Calu3 (cell line): ENCODE measurements at regions not wholly inside any gene's neighbourhood (a gene's known extent, or its start where the extent isn't known, plus 50 kb on each side); places are given as distances from the start of the nearest gene placed in this dataset.
"Not testable (repeated sequence)": the region's sequence is repeated elsewhere in the genome, so short reads cannot be mapped to it uniquely, and the experiment has no call there.

Experiments used
- BruUV-seq: library from RNA; stranded (reverse); fragments of 400-500 nt; replicated peaks from 2 replicates; lab custom pipeline; 2021; lab: Mats Ljungman, UMichigan
- CTCF ChIA-PET: fragments of 300-600 bp; sonication (Branson Sonifier 250); formaldehyde crosslinking; loops from one replicate; lab custom pipeline; 2022; ENCODE audit warnings: antibody characterized with exemption; lab: Charles Lee
- DNase-seq: peaks from one replicate; pipeline ENCODE4 v3.0.0; 2022
- H3K27ac Mint-ChIP-seq: one replicate; pipeline ENCODE4 v1.8.0; 2022; ENCODE audit warnings: mixed read lengths; ENCODE audit not compliant: unreplicated experiment
- H3K27me3 Mint-ChIP-seq: one replicate; pipeline ENCODE4 v1.8.0; 2022; ENCODE audit warnings: mixed read lengths; ENCODE audit not compliant: unreplicated experiment
- H3K36me3 Mint-ChIP-seq: one replicate; pipeline ENCODE4 v1.8.0; 2022; ENCODE audit warnings: mild to moderate bottlenecking, moderate library complexity, mixed read lengths; ENCODE audit not compliant: insufficient read depth, unreplicated experiment
- H3K4me1 Mint-ChIP-seq: one replicate; pipeline ENCODE4 v1.8.0; 2022; ENCODE audit warnings: mild to moderate bottlenecking, low read depth, mixed read lengths; ENCODE audit not compliant: unreplicated experiment
- H3K4me3 Mint-ChIP-seq: one replicate; pipeline ENCODE4 v1.8.0; 2022; ENCODE audit warnings: mild to moderate bottlenecking, low read depth, moderate library complexity, mixed read lengths; ENCODE audit not compliant: unreplicated experiment
- H3K9me3 Mint-ChIP-seq: one replicate; pipeline ENCODE4 v1.8.0; 2022; ENCODE audit warnings: low read depth, mixed read lengths; ENCODE audit not compliant: unreplicated experiment
- intact Hi-C: fragments of 100-400 bp; cut with micrococcal nuclease; formaldehyde crosslinking; loops from one replicate; pipeline ENCODE4 v1.10.0; 2022; ENCODE audit not compliant: unreplicated experiment
- TF ChIP-seq, protein P1 (sequence below): fragments of 200-600 bp; IDR thresholded peaks from one replicate; pipeline ENCODE4 v1.8.0; 2022; ENCODE audit warnings: antibody characterized with exemption; ENCODE audit not compliant: unreplicated experiment

- CTCF ChIA-PET, result no interaction called here
- intact Hi-C loops, result no loop called here
- TF ChIP-seq, protein P1, sequence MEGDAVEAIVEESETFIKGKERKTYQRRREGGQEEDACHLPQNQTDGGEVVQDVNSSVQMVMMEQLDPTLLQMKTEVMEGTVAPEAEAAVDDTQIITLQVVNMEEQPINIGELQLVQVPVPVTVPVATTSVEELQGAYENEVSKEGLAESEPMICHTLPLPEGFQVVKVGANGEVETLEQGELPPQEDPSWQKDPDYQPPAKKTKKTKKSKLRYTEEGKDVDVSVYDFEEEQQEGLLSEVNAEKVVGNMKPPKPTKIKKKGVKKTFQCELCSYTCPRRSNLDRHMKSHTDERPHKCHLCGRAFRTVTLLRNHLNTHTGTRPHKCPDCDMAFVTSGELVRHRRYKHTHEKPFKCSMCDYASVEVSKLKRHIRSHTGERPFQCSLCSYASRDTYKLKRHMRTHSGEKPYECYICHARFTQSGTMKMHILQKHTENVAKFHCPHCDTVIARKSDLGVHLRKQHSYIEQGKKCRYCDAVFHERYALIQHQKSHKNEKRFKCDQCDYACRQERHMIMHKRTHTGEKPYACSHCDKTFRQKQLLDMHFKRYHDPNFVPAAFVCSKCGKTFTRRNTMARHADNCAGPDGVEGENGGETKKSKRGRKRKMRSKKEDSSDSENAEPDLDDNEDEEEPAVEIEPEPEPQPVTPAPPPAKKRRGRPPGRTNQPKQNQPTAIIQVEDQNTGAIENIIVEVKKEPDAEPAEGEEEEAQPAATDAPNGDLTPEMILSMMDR, result no peak
- no peaks in the 10 kb centered on the region for H3K27me3 Mint-ChIP-seq
- H3K4me1 Mint-ChIP-seq, result no peaks in the 10 kb centered on the region
- H3K4me3 Mint-ChIP-seq, result no peak overlapping the region
- no TSS peak for BruUV-seq
- no peaks in the 10 kb centered on the region for H3K36me3 Mint-ChIP-seq
- DNase-seq, result no peak
- H3K27ac Mint-ChIP-seq, result no peak overlapping the region
- no peaks in the 10 kb centered on the region for H3K9me3 Mint-ChIP-seq
Observed at GRCh38 chr9:22657713-22658112, 211.1 kb downstream of the DMRTA1 start.

DNA sequence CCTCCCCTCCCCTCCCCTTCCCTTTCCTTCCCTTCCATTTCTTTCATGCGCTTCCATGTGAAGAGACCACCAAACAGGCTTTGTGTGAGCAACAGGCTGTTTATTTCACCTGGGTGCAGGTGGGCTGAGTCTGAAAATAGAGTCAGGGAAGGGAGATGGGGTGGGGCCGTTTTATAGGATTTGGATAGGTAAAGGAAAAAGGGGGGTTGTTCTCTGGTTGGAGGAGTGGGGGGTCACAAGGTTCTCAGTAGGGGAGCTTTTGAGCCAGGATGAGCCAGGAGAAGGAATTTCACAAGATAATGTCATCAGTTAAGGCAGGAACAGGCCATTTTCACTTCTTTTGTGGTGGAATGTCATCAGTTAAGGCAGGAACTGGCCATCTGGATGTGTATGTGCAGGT, 211.9 kb downstream of the DMRTA1 start:
- H3K4me3 Mint-ChIP-seq, DNase-seq, H3K27me3 Mint-ChIP-seq, BruUV-seq, H3K27ac Mint-ChIP-seq, H3K9me3 Mint-ChIP-seq, H3K36me3 Mint-ChIP-seq, CTCF ChIA-PET, intact Hi-C loops, H3K4me1 Mint-ChIP-seq: not testable (repeated sequence)

DNA sequence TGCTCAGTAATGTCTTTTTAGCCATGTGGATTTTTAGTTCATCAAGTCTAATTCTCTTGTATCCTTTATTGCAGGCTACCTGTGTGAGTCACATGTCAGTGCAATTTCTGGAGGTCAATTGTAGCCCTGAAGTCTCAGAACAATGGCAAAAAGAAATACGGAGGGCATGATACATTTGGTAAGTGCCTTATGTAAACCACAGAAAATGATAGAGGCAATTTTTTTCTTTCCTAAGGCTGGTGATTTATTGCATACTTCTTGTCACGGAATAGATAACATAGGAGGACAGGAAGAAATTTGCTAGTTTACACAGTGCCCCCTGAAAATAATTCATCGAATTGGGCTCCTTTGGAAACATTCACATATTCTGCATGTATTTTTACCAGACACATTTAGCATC, 235.9 kb downstream of the DMRTA1 start:
- no TSS peak for BruUV-seq
- DNase-seq, result no peak
- Mint-ChIP-seq H3K27me3 (peaks cover 13% of the 10 kb centered on the region), H3K4me1 (no peaks in the 10 kb centered on the region), H3K27ac (no peak overlapping the region), H3K9me3 (no peaks in the 10 kb centered on the region), H3K4me3 (no peak overlapping the region), H3K36me3 (no peaks in the 10 kb centered on the region)
- intact Hi-C loops, result no loop called here
- CTCF ChIA-PET, result no interaction called here
- TF ChIP-seq, protein P1, result no peak

DNA sequence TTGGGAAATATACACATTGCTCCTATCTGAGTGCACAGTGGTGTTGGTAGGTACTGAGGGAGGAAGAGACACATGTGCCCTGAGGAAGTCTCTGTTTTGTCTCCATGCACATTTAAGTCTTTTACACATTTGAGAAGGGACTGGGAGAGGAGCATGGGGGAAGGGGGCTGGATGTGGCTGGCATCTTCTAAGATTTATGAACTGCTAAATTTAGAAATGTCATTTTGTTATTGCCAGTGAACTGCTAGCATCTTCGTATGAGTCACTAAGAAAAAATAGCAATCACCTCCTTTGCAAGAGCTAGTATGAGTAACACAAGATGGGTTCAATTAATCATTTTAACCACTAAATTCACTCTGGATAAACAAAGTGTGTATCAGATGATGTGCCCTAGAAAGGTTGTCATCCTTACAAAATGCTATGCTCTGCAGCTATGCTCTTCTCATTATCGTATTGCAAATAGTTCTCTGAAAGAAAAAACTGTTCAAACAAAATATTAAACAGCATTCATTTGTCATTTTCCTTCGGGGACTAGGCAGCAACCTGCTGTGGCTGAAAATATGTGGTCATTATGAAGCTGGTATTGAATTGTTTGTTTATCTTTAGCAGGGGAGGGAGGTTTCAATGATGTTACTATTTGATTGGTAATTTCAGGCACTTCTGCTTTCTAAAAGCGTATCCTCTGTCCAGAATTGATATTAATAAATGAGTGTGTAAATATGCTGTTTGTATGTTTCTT, 236.5 kb downstream of the DMRTA1 start:
- no peaks in the 10 kb centered on the region for H3K9me3 Mint-ChIP-seq
- CTCF ChIA-PET, result no interaction called here
- H3K4me1 Mint-ChIP-seq, result no peaks in the 10 kb centered on the region
- no peak for DNase-seq
- TF ChIP-seq, protein P1, result no peak
- no peaks in the 10 kb centered on the region for H3K36me3 Mint-ChIP-seq
- H3K4me3 Mint-ChIP-seq, result no peak overlapping the region
- H3K27ac Mint-ChIP-seq, result no peak overlapping the region
- no TSS peak for BruUV-seq
- H3K27me3 Mint-ChIP-seq, result peaks cover 13% of the 10 kb centered on the region
- intact Hi-C loops, result no loop called here

GRCh38 chr9:22683700-22684075, 237.1 kb downstream of the DMRTA1 start:
- Mint-ChIP-seq H3K4me1 (no peaks in the 10 kb centered on the region), H3K9me3 (no peaks in the 10 kb centered on the region), H3K27ac (no peak overlapping the region), H3K27me3 (peaks cover 13% of the 10 kb centered on the region), H3K36me3 (no peaks in the 10 kb centered on the region), H3K4me3 (no peak overlapping the region)
- TF ChIP-seq, protein P1, result no peak
- CTCF ChIA-PET, result no interaction called here
- no peak for DNase-seq
- no TSS peak for BruUV-seq
- intact Hi-C loops, result no loop called here
